GM19397 (cell line): ENCODE measurements at regions not wholly inside any gene's neighbourhood (a gene's known extent, or its start where the extent isn't known, plus 50 kb on each side); places are given as distances from the start of the nearest gene placed in this dataset.
A peak's percentile ranks its signal among the peaks of the same experiment; 100 is the strongest.

Experiments used
- ATAC-seq: cut with Tn5 transposase; IDR thresholded peaks from one replicate; pipeline ENCODE4 v1.9.1; 2021; ENCODE audit warnings: mild to moderate bottlenecking, moderate library complexity; ENCODE audit not compliant: unreplicated experiment

- ATAC-seq, result no peak
These were observed 665.2 kb upstream of the ID2 start for GRCh38 chr2:8016688-8017087.

DNA sequence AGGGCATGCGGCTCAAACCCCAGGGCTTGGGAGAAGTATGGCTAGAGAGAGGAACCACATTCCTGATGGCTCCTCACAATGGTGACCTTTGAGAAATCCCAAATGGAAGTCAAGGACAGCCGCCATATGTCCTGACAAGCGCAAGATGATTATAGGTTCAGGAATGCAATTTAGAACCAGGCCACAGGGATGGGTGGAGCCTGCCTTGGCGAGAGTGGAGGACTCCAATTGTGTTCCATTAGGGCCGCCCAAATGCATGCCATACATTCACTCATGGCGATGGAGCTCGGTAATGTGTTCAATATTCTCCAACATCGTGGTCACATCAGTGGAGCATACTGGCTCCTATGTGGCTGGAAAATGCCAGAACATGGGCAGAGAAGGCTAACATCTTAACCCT lies 662.9 kb upstream of the ID2 start:
- no peak for ATAC-seq

GRCh38 chr2:8019934-8020333 lies 661.9 kb upstream of the ID2 start:
- ATAC-seq, result no peak

DNA sequence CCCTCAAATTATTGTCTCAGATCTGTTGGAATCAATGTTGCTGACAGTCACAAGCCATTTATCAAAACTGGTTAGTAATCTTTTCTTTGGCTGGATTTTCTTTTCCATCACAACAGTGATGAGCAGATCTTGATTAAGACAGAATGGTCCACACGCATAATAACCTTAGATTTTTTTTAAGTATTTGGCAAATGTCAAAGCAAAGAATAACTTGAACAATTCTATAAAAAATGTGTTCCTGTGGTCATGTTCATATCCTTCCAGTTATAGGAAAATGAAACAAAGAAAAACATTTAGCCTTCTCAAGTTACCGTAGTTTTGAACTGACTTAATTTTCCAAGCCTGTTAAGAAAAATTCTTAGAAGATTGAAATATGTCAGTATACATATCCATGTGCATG lies 659.9 kb upstream of the ID2 start:
- no peak for ATAC-seq

DNA sequence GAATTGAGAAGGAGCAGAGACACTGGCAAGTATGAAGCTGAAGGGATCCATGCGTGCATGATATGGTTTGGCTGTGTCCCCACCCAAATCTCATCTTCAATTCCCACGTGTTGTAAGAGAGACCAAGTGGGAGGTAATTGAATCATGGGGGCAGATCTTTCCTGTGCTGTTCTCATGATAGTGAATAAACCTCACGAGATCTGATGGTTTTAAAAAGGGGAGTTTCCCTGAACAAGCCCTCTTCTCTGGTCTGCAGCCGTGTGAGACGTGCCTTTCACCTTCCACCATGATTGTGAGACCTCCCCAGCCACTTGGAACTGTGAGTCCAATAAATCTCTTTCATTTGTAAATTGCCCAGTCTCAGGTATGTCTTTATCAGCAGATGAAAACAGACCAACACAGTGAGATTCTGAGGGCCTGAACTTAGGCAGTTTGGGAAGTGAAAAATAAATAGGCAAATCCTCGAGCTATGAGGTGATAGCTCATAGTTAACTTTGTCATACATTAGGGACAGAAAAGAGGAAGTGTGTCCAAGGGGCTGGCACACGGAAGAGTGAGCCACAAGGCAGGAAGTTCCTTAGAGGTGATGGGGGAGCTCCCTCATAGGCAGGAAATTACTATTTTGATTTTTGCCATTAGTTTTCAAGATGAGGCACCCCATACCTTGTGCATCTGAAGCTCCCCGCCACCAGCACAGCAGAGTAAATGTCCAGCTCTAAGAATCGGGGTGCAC lies 658.8 kb upstream of the ID2 start:
- ATAC-seq, result peak; percentile 54

GRCh38 chr2:8024506-8024905 lies 657.4 kb upstream of the ID2 start:
- ATAC-seq, result no peak

- no peak for ATAC-seq
These were observed 655.5 kb upstream of the ID2 start for GRCh38 chr2:8026381-8026780.

GRCh38 chr2:8027387-8027786 lies 654.5 kb upstream of the ID2 start:
- ATAC-seq, result no peak

- ATAC-seq, result no peak
These were observed 653.8 kb upstream of the ID2 start for GRCh38 chr2:8028036-8028435.

DNA sequence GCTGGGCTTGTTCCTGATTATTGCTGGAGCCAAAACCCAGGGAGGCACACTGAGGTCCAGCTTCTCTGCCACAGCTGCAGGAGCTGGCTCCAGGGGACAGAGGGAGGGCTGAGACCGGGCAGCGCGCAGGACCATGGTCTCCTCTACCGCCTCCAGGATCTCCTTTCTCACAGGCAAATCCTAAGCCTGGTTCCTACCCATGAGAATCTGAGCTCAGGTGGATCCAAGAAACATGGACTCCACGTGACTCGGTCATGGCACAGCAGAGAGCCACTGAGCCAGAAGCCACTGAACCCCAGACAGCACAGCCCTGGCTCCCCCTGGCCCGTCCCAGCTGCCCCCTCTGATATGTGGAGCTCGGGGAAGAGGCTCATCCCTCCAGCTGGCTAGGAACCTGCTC lies 653.4 kb upstream of the ID2 start:
- no peak for ATAC-seq

DNA sequence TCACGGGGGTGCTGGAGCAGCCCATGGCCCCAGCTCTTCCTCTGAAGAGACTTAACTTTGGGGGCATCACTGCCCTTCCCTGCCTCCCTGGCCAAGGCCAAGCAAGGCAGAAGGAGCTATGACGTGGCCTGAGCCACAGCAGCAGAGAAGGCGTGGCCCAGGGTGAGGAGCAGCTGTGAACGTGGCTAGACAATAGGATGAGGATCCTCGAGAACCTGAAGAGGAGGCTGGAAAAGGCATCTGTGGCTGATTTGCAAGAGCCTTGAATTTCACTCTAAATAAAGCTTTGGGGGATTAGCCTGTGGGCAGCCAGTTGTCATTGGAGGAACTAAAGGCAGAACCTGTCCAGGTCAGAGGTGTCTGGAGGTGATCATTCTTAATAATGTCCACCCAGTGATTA lies 652.9 kb upstream of the ID2 start:
- no peak for ATAC-seq

DNA sequence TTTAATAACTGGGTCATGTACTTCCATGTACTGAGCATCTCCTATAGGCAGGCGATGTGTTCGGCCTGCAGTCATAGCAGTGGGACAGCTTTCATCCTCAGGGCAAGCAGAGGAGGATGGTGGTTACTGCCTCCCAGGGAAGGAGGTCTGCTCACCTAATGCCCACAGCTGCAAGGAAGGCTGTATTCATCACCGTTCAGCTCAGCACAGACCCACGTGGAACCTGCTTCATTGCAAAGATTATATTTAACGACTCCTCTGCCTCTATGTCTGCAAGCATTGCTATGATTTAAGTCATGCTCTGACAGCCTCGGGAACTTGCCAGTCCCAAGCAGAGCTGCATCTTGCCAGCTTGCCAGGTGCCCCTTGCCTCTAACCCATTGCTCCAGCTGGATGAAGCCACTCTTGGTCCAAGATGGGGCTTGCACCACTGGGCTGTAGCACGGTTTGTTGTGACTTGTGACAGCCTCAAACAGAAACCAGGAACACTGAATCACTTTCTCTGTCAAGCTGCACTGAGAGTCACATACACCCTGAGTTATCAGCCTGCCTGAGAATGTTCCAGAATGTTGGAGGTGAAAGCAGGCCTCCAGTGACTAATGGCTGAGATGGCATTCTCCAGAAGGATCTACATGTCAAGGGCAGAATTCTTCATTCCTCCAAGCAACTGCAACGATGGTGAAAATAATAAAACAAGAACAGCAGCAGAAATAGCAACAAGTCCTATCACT lies 651.1 kb upstream of the ID2 start:
- no peak for ATAC-seq

- no peak for ATAC-seq
These were observed 650.5 kb upstream of the ID2 start for GRCh38 chr2:8031370-8031769.

DNA sequence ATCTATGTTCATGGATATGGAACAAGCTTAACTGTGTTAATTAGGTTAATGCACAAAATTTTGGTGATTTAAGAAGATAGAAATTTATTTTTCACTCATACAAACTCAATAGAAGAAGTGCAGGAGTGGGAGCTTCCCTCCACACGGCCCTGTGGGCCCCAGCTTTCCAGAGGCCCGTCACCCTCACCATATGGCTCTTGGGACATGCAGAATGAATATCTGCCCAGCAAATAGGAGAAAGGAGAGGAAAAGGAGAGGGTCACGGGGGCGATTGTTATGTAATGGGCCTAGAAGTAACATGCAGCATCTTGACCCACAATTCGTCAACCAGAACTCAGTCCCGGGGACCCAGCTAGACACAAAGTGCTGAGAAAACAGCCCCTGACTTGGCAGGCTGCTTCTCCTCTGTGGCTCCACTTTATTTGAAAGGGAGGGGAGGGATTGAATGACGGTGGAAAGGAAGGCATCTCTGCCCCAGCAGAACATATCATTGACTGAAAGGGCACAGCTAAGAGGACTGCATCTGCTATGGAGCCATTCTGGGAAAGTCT lies 648.2 kb upstream of the ID2 start:
- ATAC-seq, result no peak

GRCh38 chr2:8036366-8036765 lies 645.5 kb upstream of the ID2 start:
- ATAC-seq, result no peak

DNA sequence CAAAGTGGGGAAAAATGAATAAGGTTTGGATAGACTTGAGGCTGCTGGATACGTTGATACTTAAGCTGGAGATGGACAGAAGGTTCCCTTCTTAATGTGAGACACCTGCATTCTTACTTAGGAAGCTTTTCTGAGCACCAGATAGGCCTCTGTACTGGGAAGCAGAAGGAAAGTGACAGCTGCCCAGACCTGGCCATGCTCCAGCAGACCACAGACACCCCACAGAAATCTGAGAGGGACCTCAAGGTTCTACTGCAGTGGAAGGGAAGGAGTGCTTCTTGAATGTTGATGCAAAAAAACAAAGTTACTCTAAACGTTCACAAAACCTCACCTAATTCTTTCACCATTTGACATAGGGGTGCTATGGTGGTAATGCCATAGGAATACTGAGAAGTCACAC lies 642.1 kb upstream of the ID2 start:
- ATAC-seq, result no peak

GRCh38 chr2:8043295-8043694 lies 638.6 kb upstream of the ID2 start:
- ATAC-seq, result no peak

DNA sequence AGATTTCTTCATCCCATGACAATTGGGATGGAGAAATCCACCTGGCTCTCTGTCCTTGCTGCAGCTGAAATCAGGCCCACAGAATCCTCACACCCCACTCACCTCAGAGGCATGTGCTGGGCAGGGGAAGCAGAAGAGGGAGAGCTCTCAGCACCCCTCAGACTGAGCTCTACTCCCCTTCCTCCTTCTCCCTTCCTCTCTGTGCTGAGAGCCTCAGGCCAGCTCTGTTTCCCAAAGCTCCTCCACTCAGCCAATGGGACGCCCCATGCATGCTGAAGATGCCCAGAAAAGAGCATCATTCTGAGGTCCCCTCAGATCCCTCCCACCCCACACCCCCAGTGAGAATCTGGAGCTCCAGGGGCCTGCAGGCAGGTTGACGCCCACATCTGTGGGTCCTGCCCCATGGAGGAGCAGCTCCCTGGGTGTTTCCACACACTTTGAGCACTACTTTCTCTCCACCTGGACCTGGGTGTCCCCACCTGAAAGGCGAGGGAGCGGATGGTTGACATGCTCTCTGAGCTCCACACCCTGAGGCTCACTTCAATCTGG lies 637.7 kb upstream of the ID2 start:
- no peak for ATAC-seq

GRCh38 chr2:8045081-8045614 lies 636.7 kb upstream of the ID2 start:
- ATAC-seq, result no peak

- ATAC-seq, result no peak
These were observed 635.0 kb upstream of the ID2 start for GRCh38 chr2:8046849-8047248.

DNA sequence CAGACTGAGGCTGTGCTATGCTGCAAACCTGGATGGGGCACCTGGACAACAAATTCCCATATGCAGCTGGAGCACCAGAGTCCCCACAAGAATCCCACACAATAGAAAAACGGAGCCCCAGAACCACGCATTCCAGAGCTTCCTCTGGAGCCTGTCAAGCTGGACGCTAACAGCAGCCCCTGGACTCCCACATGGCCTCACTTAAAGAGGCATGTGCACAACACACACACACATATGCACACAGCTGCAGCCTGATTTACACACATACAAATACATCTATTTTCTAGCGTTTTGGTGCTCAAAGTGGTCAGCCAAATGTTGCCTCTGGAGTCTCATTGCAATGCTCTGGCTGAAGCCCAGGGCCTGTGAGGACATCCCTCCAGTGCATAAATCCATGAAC lies 632.7 kb upstream of the ID2 start:
- ATAC-seq, result no peak
